Testis (tissue), 2 donors: ENCODE measurements at regions not wholly inside any gene's neighbourhood (a gene's known extent, or its start where the extent isn't known, plus 50 kb on each side); places are given as distances from the start of the nearest gene placed in this dataset.

Source experiments
- DNase-seq: peaks from one replicate; pipeline ENCODE4 v3.0.0-alpha.2; 2019
- H3K27ac ChIP-seq, 2 donors: fragments of 200-600 bp; sonication (generic); one replicate each; pipeline ENCODE4 v1.5.1; 2019
- H3K27me3 ChIP-seq: fragments of 200-600 bp; sonication (generic); one replicate; pipeline ENCODE4 v1.5.1; 2019
- H3K36me3 ChIP-seq: fragments of 200-600 bp; sonication (generic); one replicate; pipeline ENCODE4 v1.5.1; 2017; ENCODE audit warnings: low read depth; ENCODE audit errors: missing control alignments
- H3K4me1 ChIP-seq: fragments of 200-600 bp; sonication (generic); one replicate; pipeline ENCODE4 v1.5.1; 2019
- H3K4me3 ChIP-seq, 2 donors: fragments of 200-600 bp; sonication (generic); one replicate each; pipeline ENCODE4 v1.5.1; 2017 to 2019
- H3K9me3 ChIP-seq: fragments of 200-600 bp; sonication (generic); one replicate; pipeline ENCODE4 v1.5.1; 2017
- POLR2A ChIP-seq: fragments of 450-650 bp; IDR thresholded peaks from one replicate; pipeline ENCODE4 v1.6.1; 2017; ENCODE audit warnings: antibody characterized with exemption, mild to moderate bottlenecking, moderate library complexity
- WGBS, 2 donors: methylation state at CpG; one replicate each; pipeline ENCODE4 v1.1.5; 2018; 5-methylcytosine and 5-hydroxymethylcytosine counted together
- intact Hi-C: fragments of 100-400 bp; cut with DNase I; formaldehyde crosslinking; loops from one replicate; pipeline ENCODE4 v1.15.1; 2023; ENCODE audit warnings: low total_unique reads
- TF ChIP-seq, protein P1 (sequence below), 3 experiments: fragments of 450-650 bp in 2 of 3; fragments of 200-600 bp in 1 of 3; sonication (generic) in 1 of 3; IDR thresholded peaks; one replicate each; pipeline ENCODE4 v1.5.1; 2016 to 2019; ENCODE audit warnings: antibody characterized with exemption in 3 of 3, mild to moderate bottlenecking in 2 of 3, moderate library complexity in 1 of 3

DNA sequence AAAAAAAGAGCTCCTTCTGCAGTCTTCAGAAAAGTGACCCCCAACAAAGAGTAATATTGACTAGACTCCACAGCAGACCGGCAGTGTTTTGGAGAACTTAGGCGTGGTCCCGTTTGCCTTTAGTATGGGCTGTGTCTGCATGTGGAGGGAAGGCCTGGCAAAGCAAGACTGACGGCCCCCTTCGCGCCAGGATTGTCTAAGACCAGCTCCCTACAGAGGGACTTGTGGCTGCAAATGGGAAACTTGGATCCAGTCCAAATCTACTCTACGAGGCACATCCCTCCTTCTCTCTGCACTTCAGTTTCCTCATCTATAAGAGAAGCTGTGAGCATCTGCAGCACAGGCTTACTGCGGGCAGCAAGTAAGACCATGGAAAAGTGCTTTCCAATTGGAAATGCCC is 350.0 kb downstream of the ZNF536 start:
- Histone ChIP-seq H3K4me3 (no peak overlapping the region), H3K27ac (no peak overlapping the region), H3K36me3 (no peaks in the 10 kb centered on the region), H3K9me3 (no peaks in the 10 kb centered on the region), H3K4me1 (no peaks in the 10 kb centered on the region), H3K27me3 (no peaks in the 10 kb centered on the region)
- intact Hi-C loops: no loop called here
- TF ChIP-seq, protein P1, sequence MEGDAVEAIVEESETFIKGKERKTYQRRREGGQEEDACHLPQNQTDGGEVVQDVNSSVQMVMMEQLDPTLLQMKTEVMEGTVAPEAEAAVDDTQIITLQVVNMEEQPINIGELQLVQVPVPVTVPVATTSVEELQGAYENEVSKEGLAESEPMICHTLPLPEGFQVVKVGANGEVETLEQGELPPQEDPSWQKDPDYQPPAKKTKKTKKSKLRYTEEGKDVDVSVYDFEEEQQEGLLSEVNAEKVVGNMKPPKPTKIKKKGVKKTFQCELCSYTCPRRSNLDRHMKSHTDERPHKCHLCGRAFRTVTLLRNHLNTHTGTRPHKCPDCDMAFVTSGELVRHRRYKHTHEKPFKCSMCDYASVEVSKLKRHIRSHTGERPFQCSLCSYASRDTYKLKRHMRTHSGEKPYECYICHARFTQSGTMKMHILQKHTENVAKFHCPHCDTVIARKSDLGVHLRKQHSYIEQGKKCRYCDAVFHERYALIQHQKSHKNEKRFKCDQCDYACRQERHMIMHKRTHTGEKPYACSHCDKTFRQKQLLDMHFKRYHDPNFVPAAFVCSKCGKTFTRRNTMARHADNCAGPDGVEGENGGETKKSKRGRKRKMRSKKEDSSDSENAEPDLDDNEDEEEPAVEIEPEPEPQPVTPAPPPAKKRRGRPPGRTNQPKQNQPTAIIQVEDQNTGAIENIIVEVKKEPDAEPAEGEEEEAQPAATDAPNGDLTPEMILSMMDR (IDR thresholded peaks at IDR 0.05): no peak
- no peak for TF ChIP-seq POLR2A
- 93% methylated on average over 8 of the region's 8 CpGs for WGBS, 2 donors
- no peak for DNase-seq

DNA sequence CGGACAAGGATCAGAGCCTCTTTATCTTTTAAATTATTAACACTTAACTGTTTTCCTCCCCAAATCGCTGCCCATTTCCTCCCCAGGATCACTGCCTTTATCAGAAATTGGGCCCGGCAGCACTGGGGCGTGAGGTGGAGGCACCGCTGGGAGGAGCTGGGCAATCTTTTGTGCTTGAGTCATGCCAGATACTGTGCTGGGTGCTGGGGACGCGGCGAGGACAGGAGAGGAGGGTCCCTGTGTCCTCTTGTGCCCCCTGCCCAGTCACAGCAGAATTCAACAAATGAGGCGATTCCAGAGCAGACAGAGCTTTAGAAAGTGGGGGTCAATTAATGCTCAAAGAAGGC is 347.8 kb downstream of the ZNF536 start:
- Histone ChIP-seq H3K27me3 (no peaks in the 10 kb centered on the region), H3K4me1 (no peaks in the 10 kb centered on the region), H3K9me3 (no peaks in the 10 kb centered on the region), H3K36me3 (no peaks in the 10 kb centered on the region), H3K4me3 (peak overlapping the region; percentile 60 to 71), H3K27ac (peak overlapping the region; percentile 12 to 72)
- TF ChIP-seq, protein P1 (IDR thresholded peaks at IDR 0.05): no peak
- intact Hi-C loops: no loop called here
- 8 to 12% methylated on average over 9 of the region's 9 CpGs for WGBS, 2 donors
- DNase-seq: peak; percentile 19

DNA sequence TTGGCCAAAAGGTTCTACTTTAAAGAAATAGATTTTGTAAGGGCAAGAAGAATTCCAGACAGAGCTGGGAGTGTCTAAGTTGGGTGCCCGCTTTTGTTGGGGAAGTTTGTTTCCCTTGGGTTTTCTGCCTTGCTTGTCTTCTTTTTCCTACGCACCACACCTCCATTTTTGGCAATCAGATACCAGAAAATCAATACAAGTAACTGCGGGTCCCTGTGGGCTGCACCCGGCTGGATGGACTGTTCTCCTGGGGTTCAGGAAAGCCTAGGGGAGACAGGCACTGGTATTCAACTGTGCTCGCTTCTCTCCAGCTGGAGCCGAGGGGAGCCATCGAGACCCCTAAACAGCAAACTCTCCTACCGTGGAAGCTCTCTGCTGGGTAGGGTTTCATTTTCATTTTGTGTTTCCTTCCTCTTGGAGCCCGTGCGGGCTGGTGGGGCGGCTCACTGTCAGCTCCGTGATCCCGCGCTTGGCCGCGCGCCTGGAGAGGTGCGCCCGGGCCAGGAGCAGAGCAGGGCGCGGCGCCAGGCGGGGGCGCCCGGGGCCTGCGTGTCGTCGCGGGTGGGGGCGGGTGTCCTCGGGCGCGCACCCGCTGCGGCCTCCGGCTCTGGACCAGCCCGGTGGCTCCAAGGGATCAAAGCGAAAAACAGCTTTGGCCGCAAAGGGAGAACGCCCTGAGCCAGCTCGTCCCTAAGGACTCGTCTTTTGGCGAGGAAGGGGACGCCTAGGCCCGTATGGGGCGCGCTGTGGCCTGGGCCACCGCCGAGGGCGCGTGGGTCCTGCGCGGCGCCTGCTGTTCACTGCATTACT is 347.2 kb downstream of the ZNF536 start:
- Histone ChIP-seq H3K27me3 (no peaks in the 10 kb centered on the region), H3K4me1 (no peaks in the 10 kb centered on the region), H3K36me3 (no peaks in the 10 kb centered on the region), H3K27ac (peak overlapping the region; percentile 12 to 72), H3K9me3 (no peaks in the 10 kb centered on the region), H3K4me3 (peak overlapping the region; percentile 60 to 71)
- peak; percentile 67 for DNase-seq
- TF ChIP-seq POLR2A: no peak
- TF ChIP-seq, protein P1 (IDR thresholded peaks at IDR 0.05): no peak
- 1% methylated on average over 17 to 54 of the region's 54 CpGs for WGBS, 2 donors
- intact Hi-C loops: no loop called here

DNA sequence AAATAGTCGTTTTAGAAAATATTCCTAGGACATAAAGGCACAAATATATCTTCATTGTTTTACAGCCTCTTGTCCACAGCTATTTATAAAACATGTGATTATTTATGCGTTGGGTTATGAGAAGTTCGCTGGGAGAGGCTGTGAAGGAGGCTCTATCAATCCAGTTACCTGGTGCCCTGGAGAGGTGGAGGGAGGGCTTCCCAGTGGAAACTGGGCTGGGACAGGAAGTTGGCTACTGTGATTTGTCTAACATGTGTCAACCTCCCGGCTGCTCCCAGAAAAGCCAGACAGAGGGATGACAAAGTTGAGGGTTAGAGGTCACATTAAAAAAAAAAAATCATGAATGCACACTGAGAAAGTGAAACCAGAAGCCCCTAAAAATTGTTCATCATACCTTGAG is 346.5 kb downstream of the ZNF536 start:
- Histone ChIP-seq H3K27ac (no peak overlapping the region), H3K36me3 (no peaks in the 10 kb centered on the region), H3K27me3 (no peaks in the 10 kb centered on the region), H3K4me1 (no peaks in the 10 kb centered on the region), H3K4me3 (peak overlapping the region; percentile 60 to 71), H3K9me3 (no peaks in the 10 kb centered on the region)
- no peak for DNase-seq
- intact Hi-C loops: no loop called here
- TF ChIP-seq, protein P1 (IDR thresholded peaks at IDR 0.05): no peak
- TF ChIP-seq POLR2A: no peak
- WGBS, 2 donors: 19 to 21% methylated on average over 4 of the region's 4 CpGs

DNA sequence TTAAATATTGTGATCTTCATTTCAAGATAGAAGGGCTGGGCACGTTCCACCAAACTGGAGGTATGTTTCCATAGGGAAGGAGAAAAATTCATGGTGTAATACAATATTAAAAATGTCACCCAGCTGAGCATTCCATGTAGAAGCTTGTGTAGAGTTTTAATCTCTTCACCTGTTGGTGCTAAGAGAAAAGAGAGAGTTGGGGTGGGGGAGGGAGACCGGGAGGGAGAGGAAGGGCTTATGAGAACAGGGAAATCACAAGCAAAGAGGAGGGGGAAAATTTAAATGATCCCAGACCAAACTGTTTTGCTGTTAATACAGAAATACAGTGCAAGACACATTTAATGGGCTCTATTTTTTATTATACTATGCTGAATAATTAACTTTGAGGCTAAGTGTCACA is 345.8 kb downstream of the ZNF536 start:
- DNase-seq: no peak
- Histone ChIP-seq H3K36me3 (no peaks in the 10 kb centered on the region), H3K4me1 (no peaks in the 10 kb centered on the region), H3K27ac (no peak overlapping the region), H3K27me3 (no peaks in the 10 kb centered on the region), H3K9me3 (no peaks in the 10 kb centered on the region), H3K4me3 (no peak overlapping the region)
- WGBS, 2 donors: 74 to 83% methylated on average over 2 of the region's 2 CpGs
- intact Hi-C loops: no loop called here
- TF ChIP-seq, protein P1 (IDR thresholded peaks at IDR 0.05): no peak
- TF ChIP-seq POLR2A: no peak
